GM23248 (cell line): ENCODE measurements at regions not wholly inside any gene's neighbourhood (a gene's known extent, or its start where the extent isn't known, plus 50 kb on each side); places are given as distances from the start of the nearest gene placed in this dataset.

Experiments
- EZH2 ChIP-seq: fragments of 200-600 bp; sonication (generic); IDR thresholded peaks from 2 replicates; pipeline ENCODE4 v1.6.1; 2018; ENCODE audit warnings: antibody characterized with exemption, mild to moderate bottlenecking; ENCODE audit not compliant: insufficient read depth, poor library complexity, severe bottlenecking
- EZH2phosphoT487 ChIP-seq: fragments of 200-600 bp; sonication (generic); IDR thresholded peaks from 2 replicates; pipeline ENCODE4 v1.6.1; 2018; ENCODE audit warnings: antibody characterized with exemption, moderate library complexity, mild to moderate bottlenecking, low read depth; ENCODE audit not compliant: insufficient read depth

- TF ChIP-seq EZH2phosphoT487: no peak
- TF ChIP-seq EZH2: no peak
Measured at GRCh38 chr10:128901236-128901635, 565.8 kb upstream of the MGMT start.
